Stimulated activated CD4-positive, alpha-beta T cell treated with anti-CD3 and anti-CD28 coated beads, Interleukin-15, amount 100 ng/mL, for 48 hours (primary cell): ENCODE measurements at regions not wholly inside any gene's neighbourhood (a gene's known extent, or its start where the extent isn't known, plus 50 kb on each side); places are given as distances from the start of the nearest gene placed in this dataset.
"Not testable (repeated sequence)": the region's sequence is repeated elsewhere in the genome, so short reads cannot be mapped to it uniquely, and the experiment has no call there.

Experiments used
- DNase-seq, 2 donors: peaks; one replicate each; pipeline ENCODE4 v3.0.0-alpha.2; 2020; ENCODE audit warnings: low read depth in 2 of 2

DNA sequence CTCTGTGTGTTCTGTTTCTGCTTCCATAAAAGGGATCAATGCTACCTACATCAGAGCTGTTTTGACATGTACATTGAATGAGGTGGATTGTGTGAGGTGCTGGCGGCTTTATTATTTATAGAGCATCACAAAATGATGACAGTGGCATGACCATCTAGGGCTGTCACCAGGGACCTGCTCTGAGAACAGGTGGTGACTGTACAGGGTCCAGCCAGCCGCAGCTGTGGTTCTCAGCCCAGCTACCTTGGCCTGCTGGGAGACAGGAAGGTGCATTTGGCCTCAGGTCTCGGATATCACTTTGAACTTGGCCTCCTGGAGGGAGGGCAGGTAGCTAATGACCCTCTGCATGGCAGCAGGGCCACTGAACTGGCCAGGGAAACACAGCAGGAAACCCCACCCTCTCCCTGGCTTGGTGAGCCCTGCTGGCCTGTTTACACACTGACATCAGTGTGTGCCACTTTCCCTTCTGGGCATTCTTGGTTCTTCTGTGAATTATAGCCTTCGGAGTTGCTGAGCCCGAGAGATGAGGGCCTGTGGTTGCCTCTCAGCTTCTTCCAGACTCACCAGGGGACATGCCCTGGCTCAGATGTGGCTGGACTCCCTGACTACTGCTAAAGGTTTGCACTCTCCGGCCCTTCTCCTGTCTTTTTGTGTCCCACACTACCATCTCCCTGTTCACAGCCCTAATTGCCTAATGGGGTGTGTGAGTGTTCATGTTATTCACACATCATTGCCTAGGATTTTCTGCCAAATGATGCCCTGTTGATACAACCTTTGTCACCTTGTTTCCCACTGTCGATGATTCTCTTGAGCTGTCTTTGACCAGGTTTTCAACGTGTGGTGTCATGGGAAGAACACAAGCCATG lies 109.2 kb upstream of the RAB12 start:
- DNase-seq: no peak

GRCh38 chr18:8501044-8501443 lies 108.2 kb upstream of the RAB12 start:
- DNase-seq: no peak

- no peak for DNase-seq
These were observed 106.0 kb upstream of the RAB12 start for GRCh38 chr18:8503248-8503647.

- no peak for DNase-seq
These were observed 104.8 kb upstream of the RAB12 start for GRCh38 chr18:8504424-8504823.

- DNase-seq: no peak
These were observed 104.3 kb upstream of the RAB12 start for GRCh38 chr18:8504880-8505435.

GRCh38 chr18:8506251-8507049 lies 102.8 kb upstream of the RAB12 start:
- no peak for DNase-seq

DNA sequence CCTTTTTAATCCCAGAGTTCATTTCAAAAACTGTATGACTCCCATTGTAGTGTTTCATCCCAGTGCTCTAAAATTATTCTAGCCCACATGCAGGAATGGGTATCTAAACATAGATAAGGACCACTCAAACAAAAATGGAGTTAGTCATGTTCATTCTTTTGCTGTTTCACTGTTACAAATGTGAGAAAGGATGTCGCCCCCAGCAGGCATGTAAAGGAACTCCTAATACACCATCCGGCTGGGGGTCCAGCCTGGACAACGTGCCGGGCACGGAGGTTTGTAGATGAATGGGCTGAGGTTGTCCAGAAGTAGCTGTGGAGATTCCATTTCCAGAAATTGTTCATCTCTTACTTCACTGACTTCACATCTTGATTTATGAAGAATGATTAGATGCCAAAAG lies 101.9 kb upstream of the RAB12 start:
- no peak for DNase-seq

GRCh38 chr18:8507915-8508705 lies 101.1 kb upstream of the RAB12 start:
- no peak for DNase-seq

- DNase-seq: no peak
These were observed 96.0 kb upstream of the RAB12 start for GRCh38 chr18:8513249-8513648.

GRCh38 chr18:8514409-8514808 lies 94.8 kb upstream of the RAB12 start:
- no peak for DNase-seq

- no peak for DNase-seq
These were observed 93.9 kb upstream of the RAB12 start for GRCh38 chr18:8515142-8515865.

DNA sequence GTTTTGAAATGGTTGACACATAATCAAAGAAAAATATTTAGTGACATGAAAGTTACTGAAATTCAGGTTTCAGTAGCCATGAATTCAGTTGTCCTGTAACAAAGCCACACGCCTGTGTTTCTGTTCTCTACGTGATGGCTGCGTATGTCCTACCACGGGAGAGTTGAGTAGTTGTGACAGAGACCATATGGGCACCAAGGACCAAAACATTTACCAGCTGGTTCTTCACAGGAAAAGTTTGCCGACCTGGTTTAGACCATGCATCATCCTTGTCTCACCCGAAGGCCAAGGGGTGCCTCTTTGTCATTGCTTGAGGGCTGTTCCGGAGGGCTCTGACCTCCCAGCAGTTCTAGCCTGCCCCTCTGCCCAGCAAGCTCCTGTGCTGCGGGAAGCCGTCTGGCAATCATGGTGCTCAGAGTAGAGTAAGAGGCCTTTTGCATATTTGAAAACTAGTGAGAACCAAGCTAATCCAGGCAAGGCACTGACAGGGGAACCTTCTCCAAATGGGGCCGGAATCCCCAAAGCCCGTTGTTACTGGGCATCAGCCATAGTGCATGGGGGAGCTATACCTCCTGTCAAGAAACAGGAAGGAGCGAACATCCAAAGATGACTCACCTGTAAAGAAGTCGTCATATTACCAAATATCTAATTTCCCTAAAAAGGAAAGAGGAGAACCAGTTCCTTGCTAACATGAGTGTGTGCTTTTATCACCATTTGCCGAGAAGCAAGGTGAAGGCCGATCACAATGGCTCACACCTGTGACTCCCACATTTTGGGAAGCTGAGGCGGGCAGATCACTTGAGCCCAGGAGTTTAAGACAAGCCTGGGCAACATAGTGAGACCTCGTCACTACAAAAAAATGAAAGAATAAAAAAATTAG lies 92.6 kb upstream of the RAB12 start:
- DNase-seq: no peak

- no peak for DNase-seq
These were observed 92.0 kb upstream of the RAB12 start for GRCh38 chr18:8517276-8517675.

GRCh38 chr18:8519102-8519501 lies 90.1 kb upstream of the RAB12 start:
- DNase-seq: no peak

- DNase-seq: no peak
These were observed 89.0 kb upstream of the RAB12 start for GRCh38 chr18:8520266-8520665.

- no peak for DNase-seq
These were observed 86.5 kb upstream of the RAB12 start for GRCh38 chr18:8522756-8523155.

DNA sequence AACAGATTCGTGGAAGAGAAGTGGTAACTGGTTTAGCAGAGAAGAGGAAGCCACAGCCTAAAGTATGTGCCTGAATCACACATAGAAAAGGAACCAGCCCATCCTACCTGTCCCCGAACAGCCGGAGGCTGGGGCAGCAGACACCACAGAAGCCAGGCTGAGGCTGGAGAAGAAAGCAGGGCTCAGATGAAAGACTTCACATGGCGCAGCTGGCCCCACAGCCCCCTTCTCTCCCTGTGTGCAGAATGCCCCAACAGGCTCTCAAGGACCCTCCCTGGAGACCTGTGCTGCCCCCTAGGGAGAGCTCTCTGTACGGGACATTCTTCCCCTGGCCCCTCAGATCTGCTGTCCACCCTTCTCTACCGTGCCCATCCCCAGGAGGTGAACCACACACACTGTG lies 83.5 kb upstream of the RAB12 start:
- DNase-seq: no peak

- no peak for DNase-seq
These were observed 82.9 kb upstream of the RAB12 start for GRCh38 chr18:8526332-8526731.

- no peak for DNase-seq
These were observed 79.6 kb upstream of the RAB12 start for GRCh38 chr18:8529609-8530008.

- not testable (repeated sequence) for DNase-seq
These were observed 78.2 kb upstream of the RAB12 start for GRCh38 chr18:8531084-8531483.
